ENCODE measurements at regions not wholly inside any gene's neighbourhood (a gene's known extent, or its start where the extent isn't known, plus 50 kb on each side); places are given as distances from the start of the nearest gene placed in this dataset.
A peak's percentile ranks its signal among the peaks of the same experiment; 100 is the strongest.
"Not testable (repeated sequence)": the region's sequence is repeated elsewhere in the genome, so short reads cannot be mapped to it uniquely, and the experiment has no call there.

DNA sequence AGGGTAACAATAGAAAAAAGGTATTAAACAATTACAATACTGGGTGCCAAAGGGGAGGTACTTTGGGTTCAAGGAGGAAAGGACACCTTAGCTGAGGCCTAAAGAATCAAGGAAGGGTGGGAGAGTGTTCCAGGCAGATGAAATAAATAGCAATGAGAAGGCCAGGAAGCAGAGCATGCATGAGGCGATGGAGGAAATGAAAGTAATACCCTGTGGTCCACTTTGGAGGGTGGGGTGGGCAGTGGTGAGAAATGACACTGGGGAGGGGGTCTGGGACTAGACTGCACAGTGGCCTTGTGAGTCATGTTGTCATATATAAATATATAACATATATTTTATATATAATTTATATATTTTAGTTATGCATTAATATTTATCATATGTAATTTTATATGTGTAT, 55.9 kb downstream of the BHLHE40 start:
- DNase-seq, result no peak

- no peak for DNase-seq
Observed at GRCh38 chr3:5035692-5036391, 56.6 kb downstream of the BHLHE40 start.

- no peak for DNase-seq
Observed at GRCh38 chr3:5036392-5036766, 57.1 kb downstream of the BHLHE40 start.

DNA sequence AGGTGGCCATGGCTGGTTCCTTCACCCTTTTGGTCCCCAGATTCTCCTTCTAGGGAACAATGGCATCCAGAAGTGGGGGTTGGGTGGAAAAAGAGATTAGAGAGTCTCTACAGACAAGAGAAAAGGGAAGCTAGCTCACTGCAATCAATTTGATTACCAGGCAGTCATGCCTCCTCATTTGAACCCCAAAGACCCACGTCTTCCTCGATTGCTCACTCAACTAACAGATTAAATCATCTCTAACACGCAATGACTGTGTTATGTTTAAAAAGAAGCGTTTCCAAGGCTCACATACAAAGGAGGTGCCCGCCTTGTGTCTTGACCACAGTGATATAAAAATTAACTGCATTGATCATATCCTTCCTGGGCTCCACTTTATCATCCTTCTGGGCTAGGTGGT, 57.6 kb downstream of the BHLHE40 start:
- DNase-seq, result no peak

DNA sequence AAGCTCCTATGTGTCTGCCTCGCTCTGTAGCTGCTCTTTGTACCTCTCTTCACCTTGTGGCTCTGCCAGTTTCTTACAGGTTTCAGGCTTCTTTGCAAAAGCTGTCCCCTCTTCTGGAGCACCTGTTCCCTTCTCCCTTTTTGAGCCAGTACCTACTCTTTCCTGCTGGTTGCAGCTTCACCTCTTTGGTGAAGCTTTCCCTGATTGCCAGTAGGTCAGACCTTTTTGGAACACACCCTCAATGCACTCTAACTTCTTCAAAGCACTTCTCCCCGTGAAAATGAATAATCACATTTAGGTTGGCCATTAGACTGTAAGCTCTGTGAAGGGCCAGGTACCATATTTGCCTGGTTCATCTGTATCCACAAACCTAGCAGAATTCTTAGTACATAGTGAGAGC, 60.3 kb downstream of the BHLHE40 start:
- no peak for DNase-seq

DNA sequence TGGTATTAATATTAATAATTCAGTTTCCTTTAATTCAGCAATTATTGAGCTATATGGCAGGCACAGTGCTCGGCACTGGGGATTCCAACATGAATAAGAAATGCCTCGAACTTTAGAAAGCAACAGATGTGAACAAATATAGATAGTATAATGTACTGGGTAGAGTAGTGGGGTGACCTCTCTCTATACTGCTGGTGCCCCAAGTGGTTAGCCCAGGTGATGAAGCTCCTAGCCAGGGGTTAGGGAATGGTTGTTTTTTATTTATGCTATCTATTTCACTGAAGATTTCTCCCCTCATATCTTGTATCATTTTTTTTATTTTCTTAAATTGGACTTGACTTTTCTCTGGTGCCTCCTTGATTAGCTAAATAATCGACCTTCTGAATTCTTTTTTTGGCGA, 62.1 kb downstream of the BHLHE40 start:
- no peak for DNase-seq

- DNase-seq, result no peak
Observed at GRCh38 chr3:5045961-5046360, 66.7 kb downstream of the BHLHE40 start.

DNA sequence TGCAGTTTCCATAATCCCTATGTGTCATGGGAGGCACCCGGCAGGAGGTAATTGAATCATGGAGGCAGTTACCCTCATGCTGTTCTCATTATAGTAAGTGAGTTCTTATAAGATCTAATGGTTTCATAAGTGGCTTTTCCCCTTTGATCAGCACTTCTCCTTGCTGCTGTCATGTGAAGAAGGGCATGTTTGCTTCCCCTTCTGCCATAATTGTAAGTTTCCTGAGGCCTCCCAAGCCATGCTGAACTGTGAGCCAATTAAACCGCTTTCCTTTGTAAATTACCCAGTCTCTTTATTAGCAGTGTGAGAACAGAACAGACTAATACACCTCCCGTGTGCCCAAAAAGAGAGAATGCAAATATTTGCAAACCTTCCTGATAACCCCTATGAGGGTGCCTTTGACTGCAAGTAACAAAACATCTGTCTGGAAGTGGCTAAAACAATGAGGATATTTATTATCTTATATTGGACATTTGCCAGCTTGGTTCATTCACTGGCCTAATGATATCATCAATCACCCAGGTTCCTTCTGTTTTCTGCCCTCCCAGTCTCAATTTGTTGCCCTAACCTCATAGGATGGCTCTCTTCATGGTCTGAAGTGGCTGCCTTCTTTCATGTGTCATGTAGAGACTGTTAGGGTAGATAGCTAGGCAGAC, 68.7 kb downstream of the BHLHE40 start:
- DNase-seq, result peak; percentile 31

- no peak for DNase-seq
Observed at GRCh38 chr3:5051772-5052171, 70.3 kb upstream of the ARL8B start.

DNA sequence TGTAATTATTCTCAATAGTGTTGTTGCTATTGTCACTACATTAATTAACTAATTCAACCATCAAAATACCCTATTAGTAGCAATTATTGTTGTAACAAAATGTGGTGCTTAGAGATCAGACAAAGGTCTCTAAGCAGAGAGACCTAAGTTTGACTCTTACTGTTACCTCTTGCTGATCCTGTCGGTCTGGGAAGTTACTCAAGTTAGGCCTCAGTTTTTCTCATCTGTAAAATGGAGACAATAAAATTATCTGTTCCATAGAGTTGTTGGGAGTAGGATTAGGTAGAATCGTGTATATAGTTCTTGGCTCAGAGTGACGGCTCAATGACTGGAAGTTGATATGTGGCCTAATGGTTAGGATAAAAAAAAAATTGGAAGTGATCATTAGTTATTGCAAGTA, 69.8 kb upstream of the ARL8B start:
- no peak for DNase-seq

DNA sequence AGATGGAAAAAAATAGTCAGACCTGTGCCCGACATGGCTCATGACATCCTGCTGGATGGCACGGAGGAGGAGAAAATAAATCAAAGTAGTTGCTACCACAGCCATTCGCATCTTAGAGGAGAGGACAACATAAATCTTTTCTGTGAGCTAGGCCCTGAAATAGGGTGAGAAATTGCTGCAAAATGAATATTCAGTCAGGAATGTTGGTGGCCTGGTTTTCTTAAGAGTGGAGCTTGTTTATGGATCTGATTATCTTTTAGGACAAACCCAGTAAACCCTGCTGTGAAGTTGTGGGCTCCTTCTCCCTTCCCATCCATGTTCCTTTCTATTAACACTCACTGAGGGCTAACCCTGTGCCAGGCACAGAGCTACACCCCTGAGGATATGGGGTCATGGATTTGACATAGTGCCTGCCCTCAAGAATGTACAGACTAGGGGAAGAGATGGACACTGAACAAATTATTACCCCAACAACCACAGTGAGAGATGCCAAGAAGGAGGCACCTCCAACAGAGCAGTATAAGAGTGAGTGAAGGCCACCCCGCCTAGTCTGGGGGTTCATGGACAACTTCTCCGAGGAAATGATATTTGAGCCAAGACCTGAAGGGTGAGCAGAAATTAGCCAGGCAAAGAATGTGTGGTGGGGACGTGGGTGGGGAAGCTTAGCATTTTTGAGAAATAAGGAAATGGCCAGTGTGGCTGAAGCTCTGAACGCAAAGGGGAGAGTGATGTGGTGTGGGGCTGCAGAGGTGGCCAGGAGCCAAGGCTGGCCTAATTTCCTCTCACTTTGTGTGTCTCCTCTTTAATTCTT, 68.9 kb upstream of the ARL8B start:
- DNase-seq, result no peak

- no peak for DNase-seq
Observed at GRCh38 chr3:5054098-5054497, 68.0 kb upstream of the ARL8B start.

GRCh38 chr3:5054579-5054978, 67.5 kb upstream of the ARL8B start:
- not testable (repeated sequence) for DNase-seq

DNA sequence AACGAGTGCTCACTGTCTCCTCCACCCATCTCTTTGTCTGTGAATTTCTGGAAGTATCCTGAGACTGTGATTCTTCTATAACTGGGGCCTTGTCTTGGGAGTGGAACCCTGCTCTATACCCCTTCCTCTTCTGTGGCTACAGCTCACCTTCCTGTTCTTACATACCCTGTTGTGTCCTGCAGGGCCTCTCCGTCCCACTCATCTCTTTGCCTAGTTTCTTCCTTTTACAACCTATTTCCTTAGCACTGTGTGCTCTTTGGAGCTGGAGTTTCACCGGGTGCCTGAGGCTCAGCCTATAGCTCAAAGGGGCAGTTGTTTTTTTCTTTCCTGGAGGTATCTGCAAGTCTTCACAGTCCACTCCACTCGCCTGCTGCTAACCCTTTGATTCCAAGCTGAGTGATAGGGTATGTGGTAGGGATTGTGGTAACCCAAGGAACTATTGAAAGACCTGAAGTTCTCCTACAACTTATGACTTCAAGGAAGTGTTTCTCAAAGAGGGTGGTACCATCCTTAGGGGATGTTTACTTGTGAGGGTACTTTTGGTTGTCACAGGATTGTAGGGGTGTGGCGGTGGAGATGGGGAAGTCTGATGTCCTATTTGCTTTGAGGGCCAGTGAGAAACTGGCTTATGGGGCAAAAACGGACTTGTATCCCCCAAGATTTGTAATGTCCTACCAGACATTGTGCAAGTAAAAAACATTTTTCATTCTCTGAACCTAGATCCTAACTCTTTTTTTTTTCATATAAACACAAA, 66.6 kb upstream of the ARL8B start:
- DNase-seq, result no peak

GRCh38 chr3:5056111-5056391, 66.0 kb upstream of the ARL8B start:
- no peak for DNase-seq

DNA sequence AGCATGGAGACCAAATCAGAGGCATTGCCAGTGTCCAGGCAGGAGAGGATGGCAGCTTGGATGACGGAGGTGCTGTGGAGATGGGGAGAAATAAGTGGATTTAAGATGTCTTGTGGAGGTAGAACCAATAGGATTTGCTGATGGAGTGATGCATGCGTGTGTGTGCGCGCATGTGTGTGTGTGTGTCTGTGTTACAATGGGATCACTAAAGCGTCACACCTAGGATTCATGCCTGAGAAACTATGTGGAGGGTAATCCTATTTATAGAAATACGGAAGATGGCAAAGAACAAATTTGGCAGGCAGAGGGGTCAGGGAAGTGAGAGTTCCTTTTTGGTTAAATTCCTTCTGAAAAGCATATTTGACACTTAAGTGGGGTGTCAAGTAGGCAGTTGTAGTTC, 64.8 kb upstream of the ARL8B start:
- DNase-seq, result no peak

DNA sequence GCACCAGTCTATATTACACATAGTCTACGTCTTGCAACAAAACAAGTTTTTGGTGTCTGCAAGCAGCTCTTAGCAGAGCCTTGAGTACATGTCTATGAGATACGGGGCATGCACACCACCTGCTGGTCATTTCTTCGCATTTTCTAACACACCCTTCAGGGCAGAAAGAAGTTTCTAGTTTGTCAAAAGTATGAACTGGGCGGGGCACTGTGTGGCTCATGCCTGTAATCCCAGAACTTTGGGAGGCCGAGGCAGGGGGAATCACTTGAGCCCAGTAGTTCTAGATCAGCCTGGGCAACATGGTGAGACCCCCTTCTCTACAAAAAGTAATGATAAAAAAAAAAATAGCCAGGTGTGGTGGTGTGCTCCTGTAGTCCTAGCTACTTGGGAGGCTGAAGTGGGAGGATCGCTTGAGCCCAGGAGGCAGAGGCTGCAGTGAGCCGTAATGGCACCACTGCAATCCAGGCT, 64.2 kb upstream of the ARL8B start:
- DNase-seq, result no peak

DNA sequence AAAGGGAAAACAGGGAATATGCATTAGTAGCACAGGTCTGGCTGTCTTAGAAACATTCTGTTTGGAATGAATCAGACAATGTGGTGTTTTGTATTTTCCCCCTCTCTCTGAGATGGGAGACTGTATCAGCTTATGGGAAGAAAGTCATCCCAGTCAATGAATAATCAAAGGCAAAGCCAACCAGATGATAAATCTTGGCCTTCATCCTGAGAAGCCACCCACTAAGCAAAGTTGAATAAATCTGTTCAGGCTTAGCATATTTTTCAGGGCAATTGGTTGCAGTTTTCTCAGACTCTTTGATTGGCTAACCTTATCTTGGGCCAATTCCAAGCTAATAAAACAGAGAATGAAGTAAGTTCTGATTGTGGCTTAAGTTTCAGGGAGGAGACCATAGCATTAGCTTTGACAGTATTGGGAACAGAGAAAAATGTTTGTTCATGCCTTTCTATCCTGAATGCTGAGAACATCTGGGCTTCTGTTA, 63.6 kb upstream of the ARL8B start:
- no peak for DNase-seq

GRCh38 chr3:5059782-5060181, 62.3 kb upstream of the ARL8B start:
- DNase-seq, result no peak

DNA sequence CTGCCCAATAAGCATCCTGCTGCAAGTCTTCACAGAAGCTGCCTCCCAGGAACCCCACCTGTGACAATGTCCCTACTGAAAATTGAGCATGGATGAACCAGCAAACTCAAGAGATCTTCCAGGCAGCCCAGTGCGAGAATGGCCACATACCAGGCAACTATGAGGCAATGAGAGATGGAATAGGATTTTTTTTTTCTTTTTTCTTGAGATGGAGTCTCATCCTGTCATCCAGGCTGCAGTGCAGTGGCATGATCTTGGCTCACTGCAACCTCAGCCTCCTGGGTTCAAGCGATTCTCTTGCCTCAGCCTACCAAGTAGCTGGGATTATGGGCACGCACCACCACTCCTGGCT, 60.9 kb upstream of the ARL8B start:
- DNase-seq, result no peak

GRCh38 chr3:5063724-5064123, 58.4 kb upstream of the ARL8B start:
- DNase-seq, result no peak

DNA sequence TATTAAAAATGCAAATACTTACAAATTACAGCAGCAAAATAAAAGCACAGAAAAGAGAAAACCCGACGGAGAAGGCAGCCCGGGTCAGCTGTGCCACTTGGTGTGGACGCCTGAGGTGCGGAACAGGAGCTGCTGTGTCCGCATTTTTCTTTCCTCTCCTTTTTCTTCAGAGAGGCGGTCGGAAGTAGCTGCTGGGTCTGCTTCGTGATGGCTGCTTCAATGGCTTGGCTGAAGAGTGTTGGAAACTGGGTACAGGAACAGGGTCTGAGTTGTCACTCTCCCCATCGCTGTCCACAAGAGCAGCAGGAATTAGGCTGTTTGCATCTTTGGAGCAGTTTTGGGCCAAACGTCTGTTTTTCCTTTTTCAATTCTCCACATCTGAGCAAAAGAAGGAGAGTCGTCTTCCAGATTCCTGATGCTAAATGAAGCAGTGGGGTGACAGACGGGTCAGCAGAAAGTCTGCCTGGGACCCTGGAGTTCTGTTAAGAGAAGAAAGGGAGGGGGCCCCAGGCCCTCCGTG, 53.5 kb upstream of the ARL8B start:
- DNase-seq, result no peak

- DNase-seq, result no peak
Observed at GRCh38 chr3:5069627-5070026, 52.5 kb upstream of the ARL8B start.

All from NCI-H2081 treated with DMSO at 0.1 percent for 48 hours (cell line).